Esophagus muscularis mucosa (tissue), 4 donors: ENCODE measurements at regions not wholly inside any gene's neighbourhood (a gene's known extent, or its start where the extent isn't known, plus 50 kb on each side); places are given as distances from the start of the nearest gene placed in this dataset.

Source experiments
- DNase-seq: peaks from one replicate; pipeline ENCODE4 v3.0.0-alpha.2; 2017; ENCODE audit errors: extremely low spot score
- H3K27ac ChIP-seq, 4 donors: fragments of 200-600 bp; sonication (generic); replicated peaks in 1 of 4; 1 replicate in 3 of 4; 2 replicates in 1 of 4; pipeline ENCODE4 v1.5.1; 2016 to 2019; ENCODE audit warnings: mild to moderate bottlenecking in 1 of 4
- H3K27me3 ChIP-seq, 4 donors: fragments of 200-600 bp; sonication (generic); one replicate each; pipeline versions ENCODE4 v1.5.1 to v1.6.0; 2016 to 2019
- H3K36me3 ChIP-seq, 4 donors: fragments of 200-600 bp; sonication (generic); one replicate each; pipeline ENCODE4 v1.5.1; 2016 to 2019
- H3K4me1 ChIP-seq, 4 donors: fragments of 200-600 bp; sonication (generic); one replicate each; pipeline ENCODE4 v1.5.1; 2016 to 2019
- H3K4me3 ChIP-seq, 4 donors: fragments of 200-600 bp; sonication (generic); 1 replicate in 2 of 4; 2 replicates in 2 of 4; pipeline ENCODE4 v1.5.1; 2016 to 2019; ENCODE audit warnings: mild to moderate bottlenecking in 4 of 4, moderate library complexity in 1 of 4
- H3K9me3 ChIP-seq, 4 donors: fragments of 200-600 bp; sonication (generic); 1 replicate in 3 of 4; 2 replicates in 1 of 4; pipeline ENCODE4 v1.5.1; 2016 to 2019
- EP300 ChIP-seq: sonication (generic); formaldehyde crosslinking; IDR thresholded peaks from one replicate; pipeline ENCODE4 v1.6.1; 2017; ENCODE audit warnings: antibody characterized with exemption
- POLR2A ChIP-seq: fragments of 450-650 bp; IDR thresholded peaks from one replicate; pipeline ENCODE4 v1.6.1; 2017; ENCODE audit warnings: antibody characterized with exemption, moderate library complexity, mild to moderate bottlenecking, low read depth
- POLR2AphosphoS5 ChIP-seq, 2 donors: sonication (generic); formaldehyde crosslinking; IDR thresholded peaks; one replicate each; pipeline ENCODE4 v1.6.1; 2017; ENCODE audit warnings: antibody characterized with exemption in 2 of 2
- WGBS: methylation state at CpG from one replicate; pipeline ENCODE4 v1.1.5; 2018; 5-methylcytosine and 5-hydroxymethylcytosine counted together
- intact Hi-C: fragments of 100-400 bp; cut with DNase I; formaldehyde crosslinking; loops from one replicate; pipeline ENCODE4 v1.15.1; 2023
- TF ChIP-seq, protein P1 (sequence below), 3 experiments: fragments of 200-600 bp in 2 of 3; fragments of 450-650 bp in 1 of 3; sonication (generic) in 2 of 3; IDR thresholded peaks; one replicate each; pipeline ENCODE4 v1.5.1; 2017 to 2019; ENCODE audit warnings: antibody characterized with exemption in 3 of 3, mild to moderate bottlenecking in 2 of 3, moderate library complexity in 1 of 3

DNA sequence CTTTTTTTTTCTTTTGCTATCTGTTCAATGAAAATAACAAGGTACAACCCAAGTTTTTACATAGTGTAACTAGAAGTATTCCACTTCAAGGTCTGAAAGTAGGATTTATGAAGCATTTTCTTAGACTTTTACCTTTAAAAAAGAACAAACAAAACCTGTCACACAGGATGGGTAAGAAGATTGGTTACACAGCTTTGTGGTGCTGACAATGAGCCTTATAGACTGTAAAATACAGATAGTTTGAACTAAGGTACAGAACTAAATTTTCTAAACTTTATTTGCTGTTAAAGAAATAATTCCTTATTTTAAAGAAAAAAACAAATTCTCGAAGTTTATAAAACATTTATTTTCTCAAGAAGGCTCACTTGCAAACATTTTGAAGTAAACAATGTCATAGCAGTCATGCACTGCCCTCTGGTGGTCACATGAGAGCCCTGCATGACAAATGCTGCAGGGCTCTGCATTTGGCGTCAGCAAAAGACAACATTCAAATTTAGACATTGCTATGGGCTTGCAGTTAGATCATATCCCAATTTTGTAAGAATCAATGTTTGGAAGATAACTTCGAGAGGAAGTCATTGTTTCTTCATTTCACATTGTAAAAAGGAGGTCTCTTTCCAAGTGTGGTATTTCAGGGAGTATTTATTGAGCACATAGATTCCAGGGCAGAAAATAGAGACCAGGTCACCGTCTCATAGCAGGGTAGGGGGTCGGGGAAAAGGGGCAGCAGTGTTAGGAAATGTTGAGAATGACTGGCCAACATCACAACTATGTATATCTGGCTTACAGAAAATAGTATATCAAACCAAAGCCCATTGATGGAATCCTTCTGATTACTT is 115.3 kb upstream of the FMN2 start:
- Histone ChIP-seq H3K4me3 (no peak overlapping the region), H3K27ac (no peak overlapping the region), H3K4me1 (no peaks in the 10 kb centered on the region), H3K36me3 (no peaks in the 10 kb centered on the region), H3K9me3 (peaks cover 0 to 12% (median 0%) of the 10 kb centered on the region in 4 donors), H3K27me3 (peaks cover 0 to 1% (median 0%) of the 10 kb centered on the region in 4 donors)
- WGBS, result 39% methylated on average over 5 of the region's 5 CpGs
- DNase-seq, result peak; percentile 79
- TF ChIP-seq POLR2A (no peak), POLR2AphosphoS5 (IDR thresholded peaks at IDR 0.05) (no peak), EP300 (no peak)
- TF ChIP-seq, protein P1, sequence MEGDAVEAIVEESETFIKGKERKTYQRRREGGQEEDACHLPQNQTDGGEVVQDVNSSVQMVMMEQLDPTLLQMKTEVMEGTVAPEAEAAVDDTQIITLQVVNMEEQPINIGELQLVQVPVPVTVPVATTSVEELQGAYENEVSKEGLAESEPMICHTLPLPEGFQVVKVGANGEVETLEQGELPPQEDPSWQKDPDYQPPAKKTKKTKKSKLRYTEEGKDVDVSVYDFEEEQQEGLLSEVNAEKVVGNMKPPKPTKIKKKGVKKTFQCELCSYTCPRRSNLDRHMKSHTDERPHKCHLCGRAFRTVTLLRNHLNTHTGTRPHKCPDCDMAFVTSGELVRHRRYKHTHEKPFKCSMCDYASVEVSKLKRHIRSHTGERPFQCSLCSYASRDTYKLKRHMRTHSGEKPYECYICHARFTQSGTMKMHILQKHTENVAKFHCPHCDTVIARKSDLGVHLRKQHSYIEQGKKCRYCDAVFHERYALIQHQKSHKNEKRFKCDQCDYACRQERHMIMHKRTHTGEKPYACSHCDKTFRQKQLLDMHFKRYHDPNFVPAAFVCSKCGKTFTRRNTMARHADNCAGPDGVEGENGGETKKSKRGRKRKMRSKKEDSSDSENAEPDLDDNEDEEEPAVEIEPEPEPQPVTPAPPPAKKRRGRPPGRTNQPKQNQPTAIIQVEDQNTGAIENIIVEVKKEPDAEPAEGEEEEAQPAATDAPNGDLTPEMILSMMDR (IDR thresholded peaks at IDR 0.05), result peak; percentile 89 to 99 (median 98)
- intact Hi-C loops, result loop anchor here (10.0 kb wide), 1 partner anchor 1722 kb away; no protein-coding TSS in a partner anchor

DNA sequence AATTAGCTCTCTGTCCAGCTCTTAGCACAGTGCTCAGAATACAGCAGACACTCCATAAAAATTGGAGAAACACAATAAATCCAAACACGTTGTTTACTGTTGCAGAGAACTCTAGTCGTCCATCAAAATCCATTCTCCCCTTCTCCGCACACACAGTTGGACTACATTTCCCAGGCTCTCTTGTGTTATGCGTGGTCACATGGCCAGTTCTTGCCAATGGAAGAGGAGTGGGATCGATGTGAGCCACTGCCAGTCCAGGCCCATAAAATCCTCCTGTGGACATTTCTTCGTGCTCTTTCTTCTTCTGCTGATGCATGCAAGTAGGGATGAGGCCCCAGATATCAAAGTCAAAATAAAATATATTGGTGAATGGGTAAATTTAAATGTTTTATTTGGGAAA is 114.3 kb upstream of the FMN2 start:
- Histone ChIP-seq H3K27me3 (no peaks in the 10 kb centered on the region), H3K9me3 (peaks cover 0 to 12% (median 0%) of the 10 kb centered on the region in 4 donors), H3K4me3 (no peak overlapping the region), H3K27ac (no peak overlapping the region), H3K36me3 (no peaks in the 10 kb centered on the region), H3K4me1 (no peaks in the 10 kb centered on the region)
- peak; percentile 37 for DNase-seq
- intact Hi-C loops, result loop anchor here (10.0 kb wide), 1 partner anchor 1723 kb away; no protein-coding TSS in a partner anchor
- TF ChIP-seq POLR2A, result no peak
- TF ChIP-seq, protein P1 (IDR thresholded peaks at IDR 0.05), result no peak
- TF ChIP-seq EP300, result no peak
- TF ChIP-seq POLR2AphosphoS5 (IDR thresholded peaks at IDR 0.05), result no peak
- WGBS, result 81% methylated on average over 6 of the region's 6 CpGs

DNA sequence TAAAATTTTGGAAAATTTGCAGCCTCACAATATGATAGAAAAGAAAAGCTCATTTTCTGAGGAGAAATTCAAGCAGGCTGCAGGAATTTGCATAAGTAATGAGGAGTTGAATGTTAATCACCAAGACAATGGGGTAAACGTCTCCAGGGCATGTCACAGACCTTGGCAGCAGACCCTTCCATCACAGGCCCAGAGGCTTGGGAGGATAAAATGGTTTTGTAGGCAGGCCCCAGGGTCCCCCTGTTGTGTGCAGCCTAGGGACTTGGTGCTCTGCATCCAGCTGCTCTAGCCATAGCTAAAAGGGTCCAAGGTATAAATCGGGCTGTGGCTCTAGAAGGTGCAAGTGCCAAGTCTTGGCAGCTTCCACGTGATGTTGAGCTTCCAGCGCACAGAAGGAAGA is 112.2 kb upstream of the FMN2 start:
- Histone ChIP-seq H3K4me1 (no peaks in the 10 kb centered on the region), H3K4me3 (no peak overlapping the region), H3K9me3 (peaks cover 0 to 12% (median 0%) of the 10 kb centered on the region in 4 donors), H3K36me3 (no peaks in the 10 kb centered on the region), H3K27ac (no peak overlapping the region), H3K27me3 (no peaks in the 10 kb centered on the region)
- 71% methylated on average over 4 of the region's 4 CpGs for WGBS
- intact Hi-C loops, result loop anchor here (10.0 kb wide), 1 partner anchor 1725 kb away; no protein-coding TSS in a partner anchor
- no peak for TF ChIP-seq POLR2A
- TF ChIP-seq, protein P1 (IDR thresholded peaks at IDR 0.05), result no peak
- TF ChIP-seq POLR2AphosphoS5 (IDR thresholded peaks at IDR 0.05), result no peak
- no peak for TF ChIP-seq EP300
- DNase-seq, result no peak

GRCh38 chr1:239982762-239983161 is 108.9 kb upstream of the FMN2 start:
- 53% methylated on average over 2 of the region's 2 CpGs for WGBS
- no peak for DNase-seq
- Histone ChIP-seq H3K4me3 (no peak overlapping the region), H3K27ac (no peak overlapping the region), H3K4me1 (no peaks in the 10 kb centered on the region), H3K9me3 (peaks cover 0 to 24% (median 0%) of the 10 kb centered on the region in 4 donors), H3K27me3 (no peaks in the 10 kb centered on the region), H3K36me3 (no peaks in the 10 kb centered on the region)
- intact Hi-C loops, result no loop called here
- TF ChIP-seq POLR2A (no peak), POLR2AphosphoS5 (IDR thresholded peaks at IDR 0.05) (no peak), EP300 (no peak)

- Histone ChIP-seq H3K4me3 (no peak overlapping the region), H3K27me3 (no peaks in the 10 kb centered on the region), H3K36me3 (no peaks in the 10 kb centered on the region), H3K27ac (no peak overlapping the region), H3K9me3 (peaks cover 0 to 12% (median 0%) of the 10 kb centered on the region in 4 donors), H3K4me1 (no peaks in the 10 kb centered on the region)
- TF ChIP-seq EP300 (no peak), POLR2A (no peak), POLR2AphosphoS5 (IDR thresholded peaks at IDR 0.05) (no peak)
- TF ChIP-seq, protein P1 (IDR thresholded peaks at IDR 0.05), result no peak
- no peak for DNase-seq
- intact Hi-C loops, result no loop called here
- 85% methylated on average over 4 of the region's 4 CpGs for WGBS
These were observed 106.6 kb upstream of the FMN2 start for GRCh38 chr1:239985044-239985443.
